Small intestine (tissue), 7 donors: ENCODE measurements at regions not wholly inside any gene's neighbourhood (a gene's known extent, or its start where the extent isn't known, plus 50 kb on each side); places are given as distances from the start of the nearest gene placed in this dataset.
"Not testable (repeated sequence)": the region's sequence is repeated elsewhere in the genome, so short reads cannot be mapped to it uniquely, and the experiment has no call there.

ENCODE experiments used
- DNase-seq, 2 donors: peaks; one replicate each; pipeline versions ENCODE4 v3.0.0 to v3.0.0-alpha.2; 2013
- FAIRE-seq: peaks from 2 replicates; lab custom pipeline; 2012; peaks lifted over from hg19 to GRCh38; lab: Jason Lieb, UNC
- H3K27ac ChIP-seq, 3 donors: one replicate each; pipeline ENCODE4 v1.5.1; 2013; ENCODE audit warnings: low read length in 2 of 3, mild to moderate bottlenecking in 2 of 3, control low read depth in 1 of 3, inconsistent platforms in 1 of 3, low read depth in 1 of 3, moderate library complexity in 1 of 3
- H3K27me3 ChIP-seq, 3 donors: one replicate each; pipeline ENCODE4 v1.6.1; 2013; ENCODE audit warnings: low read length in 3 of 3, inconsistent platforms in 1 of 3; ENCODE audit not compliant: control insufficient read depth in 3 of 3, insufficient read depth in 3 of 3
- H3K36me3 ChIP-seq, 3 donors: one replicate each; pipeline ENCODE4 v1.6.1; 2013; ENCODE audit warnings: low read length in 3 of 3, inconsistent platforms in 1 of 3, low read depth in 1 of 3, mild to moderate bottlenecking in 1 of 3, moderate library complexity in 1 of 3; ENCODE audit not compliant: control insufficient read depth in 3 of 3, insufficient read depth in 2 of 3
- H3K4me1 ChIP-seq, 3 donors: one replicate each; pipeline ENCODE4 v1.6.1; 2013; ENCODE audit warnings: low read length in 2 of 3, inconsistent platforms in 1 of 3, low read depth in 1 of 3, mild to moderate bottlenecking in 1 of 3, moderate library complexity in 1 of 3; ENCODE audit not compliant: control insufficient read depth in 3 of 3, insufficient read depth in 2 of 3
- H3K4me3 ChIP-seq, 3 donors: one replicate each; pipeline ENCODE4 v1.5.1; 2013; ENCODE audit warnings: low read length in 3 of 3, control low read depth in 1 of 3, inconsistent platforms in 1 of 3, low read depth in 1 of 3, mild to moderate bottlenecking in 1 of 3, moderate library complexity in 1 of 3
- H3K9me3 ChIP-seq, 2 donors: one replicate each; pipeline ENCODE4 v1.6.1; 2013; ENCODE audit warnings: low read depth in 1 of 2, low read length in 1 of 2; ENCODE audit not compliant: control insufficient read depth in 2 of 2, insufficient read depth in 1 of 2
- WGBS, 3 donors: extraction: QIAGEN DNeasy Blood & Tissue Kit; methylation state at CpG; one replicate each; pipeline ENCODE4 v1.1.7; 2013; 5-methylcytosine and 5-hydroxymethylcytosine counted together
- donor health status: healthy with polysubstance abuse.
- donor health status: control.
- donor health status: control.
- donor health status: Bipolar disorder and iron deficiency.
- donor health status: healthy.

- not testable (repeated sequence) for FAIRE-seq
Observed at GRCh38 chr2:87396551-87397265, 351.2 kb upstream of the PLGLB2 start.

GRCh38 chr2:87397276-87398065 lies 350.4 kb upstream of the PLGLB2 start:
- 87 to 90% (median 88%) methylated on average over 4 to 9 of the region's 9 CpGs for WGBS, 3 donors
- not testable (repeated sequence) for H3K4me3 ChIP-seq, H3K9me3 ChIP-seq, H3K36me3 ChIP-seq, H3K27me3 ChIP-seq, H3K4me1 ChIP-seq, H3K27ac ChIP-seq, DNase-seq, FAIRE-seq

More at GRCh38 chr2:87396551-87397265, 351.2 kb upstream of the PLGLB2 start:
- 78 to 87% (median 86%) methylated on average over 7 to 9 of the region's 9 CpGs for WGBS, 3 donors
- not testable (repeated sequence) for H3K36me3 ChIP-seq, H3K9me3 ChIP-seq, H3K27me3 ChIP-seq, H3K4me1 ChIP-seq, DNase-seq, H3K4me3 ChIP-seq, H3K27ac ChIP-seq

- FAIRE-seq = not testable (repeated sequence)
- WGBS, 3 donors = 87 to 95% (median 91%) methylated on average over 6 of the region's 8 CpGs
- peaks cover 0 to 12% of the 10 kb centered on the region in 2 donors for H3K9me3 ChIP-seq
Observed at GRCh38 chr2:87398567-87399305, 349.2 kb upstream of the PLGLB2 start.

GRCh38 chr2:87401726-87402345 lies 346.1 kb upstream of the PLGLB2 start:
- no peak overlapping the region for H3K4me3 ChIP-seq
- DNase-seq (no peak), FAIRE-seq (no peak)
- no peak overlapping the region for H3K27ac ChIP-seq
- H3K9me3 ChIP-seq = peaks cover 0 to 14% of the 10 kb centered on the region in 2 donors
- H3K27me3 ChIP-seq = no peaks in the 10 kb centered on the region
- WGBS, 3 donors = 82 to 85% (median 82%) methylated on average over 16 of the region's 16 CpGs
- H3K36me3 ChIP-seq = no peaks in the 10 kb centered on the region
- no peaks in the 10 kb centered on the region for H3K4me1 ChIP-seq

More at GRCh38 chr2:87398567-87399305, 349.2 kb upstream of the PLGLB2 start:
- not testable (repeated sequence) for H3K4me3 ChIP-seq, H3K27me3 ChIP-seq, H3K36me3 ChIP-seq, H3K4me1 ChIP-seq, H3K27ac ChIP-seq, DNase-seq

GRCh38 chr2:87403893-87404175 lies 344.1 kb upstream of the PLGLB2 start:
- FAIRE-seq = no peak
- 95 to 98% (median 96%) methylated on average over 6 of the region's 6 CpGs for WGBS, 3 donors
- no peak overlapping the region for H3K4me3 ChIP-seq
- no peak for DNase-seq
- no peaks in the 10 kb centered on the region for H3K36me3 ChIP-seq
- H3K27me3 ChIP-seq = no peaks in the 10 kb centered on the region
- no peaks in the 10 kb centered on the region for H3K4me1 ChIP-seq
- peaks cover 0 to 14% of the 10 kb centered on the region in 2 donors for H3K9me3 ChIP-seq
- H3K27ac ChIP-seq = no peak overlapping the region

- H3K4me1 ChIP-seq, H3K36me3 ChIP-seq, H3K27ac ChIP-seq, DNase-seq, H3K27me3 ChIP-seq, H3K4me3 ChIP-seq, FAIRE-seq: not testable (repeated sequence)
- WGBS, 3 donors = 90 to 93% (median 93%) methylated on average over 19 to 21 of the region's 22 CpGs
- H3K9me3 ChIP-seq = peaks cover 0 to 14% of the 10 kb centered on the region in 2 donors
Observed at GRCh38 chr2:87404411-87405255, 343.3 kb upstream of the PLGLB2 start.

- WGBS, 3 donors = 80 to 82% (median 81%) methylated on average over 3 of the region's 6 CpGs
- H3K4me3 ChIP-seq, H3K27me3 ChIP-seq, H3K4me1 ChIP-seq, FAIRE-seq, DNase-seq, H3K27ac ChIP-seq, H3K36me3 ChIP-seq: not testable (repeated sequence)
- H3K9me3 ChIP-seq = peaks cover 0 to 14% of the 10 kb centered on the region in 2 donors
Observed at GRCh38 chr2:87405531-87406216, 342.2 kb upstream of the PLGLB2 start.
